ENCODE measurements at regions not wholly inside any gene's neighbourhood (a gene's known extent, or its start where the extent isn't known, plus 50 kb on each side); places are given as distances from the start of the nearest gene placed in this dataset.
A peak's percentile ranks its signal among the peaks of the same experiment; 100 is the strongest.

DNA sequence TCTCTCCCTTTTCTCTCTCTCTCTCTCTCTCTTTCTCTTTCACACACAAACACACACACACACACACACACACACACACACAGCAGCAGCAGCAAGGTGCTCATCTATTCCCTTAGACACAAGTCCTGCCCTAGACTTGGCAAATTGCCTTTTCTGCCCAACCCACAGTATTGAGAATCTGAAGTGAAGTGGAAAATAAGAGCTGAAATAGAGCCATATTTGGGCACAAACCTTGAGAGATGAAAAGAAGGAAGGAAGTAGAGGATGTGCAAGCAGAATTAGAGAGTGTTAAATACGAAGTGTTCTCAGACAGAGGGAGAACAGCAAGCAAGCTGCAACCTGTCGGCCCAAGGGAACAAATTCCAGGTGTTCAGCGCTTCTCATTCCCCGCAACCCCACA, 557.5 kb upstream of the NOX3 start:
- H3K9ac ChIP-seq (ENCODE audit: low read depth, low read length), result no peak overlapping the region
- no peak overlapping the region for H3K23ac ChIP-seq (ENCODE audit: low read depth, low read length)
- peak overlapping the region in 1 of 2 experiments; percentile 68; a peak in 2 of 4 replicates for H4K8ac ChIP-seq (ENCODE audit: low read depth in 2 of 2, low read length in 2 of 2)
- dilution Hi-C loops (cut with HindIII; ENCODE audit: low sequenced_read_pairs, unreplicated experiment) (no loop called here), intact Hi-C loops (cut with micrococcal nuclease) (loop anchor here (10.0 kb wide), 2 partner anchors 128 to 688 kb away; no protein-coding TSS in a partner anchor), in situ Hi-C loops (cut with MboI; ENCODE audit: low sequenced_read_pairs) (no loop called here)
- H3K9me1 ChIP-seq (ENCODE audit: insufficient read depth, low read length), result peaks cover 8% of the 10 kb centered on the region
- H3K27ac ChIP-seq (ENCODE audit: insufficient read depth, low read length), result no peak overlapping the region
- H3K14ac ChIP-seq (replicated peaks; ENCODE audit: low read depth, low read length), result no peak overlapping the region
- H2AK5ac ChIP-seq (ENCODE audit: low read depth, low read length), result 0 out of 2 replicates have a peak overlapping the region, but pooled peaks have one; percentile 1
- DNase-seq (no peak), ATAC-seq (ENCODE audit: low read depth) (no peak)
- peaks cover 14% of the 10 kb centered on the region for H3K4me1 ChIP-seq (ENCODE audit: control insufficient read depth, insufficient read depth, low read length)
- no peaks in the 10 kb centered on the region for H3K27me3 ChIP-seq (ENCODE audit: control insufficient read depth, insufficient read depth, low read length)
- peak overlapping the region; percentile 38 for H3K4ac ChIP-seq (ENCODE audit: low read depth, low read length)
- H3K18ac ChIP-seq (ENCODE audit: low read depth, low read length), result no peak overlapping the region; the same call in 1 of the 2 replicates
- H3K36me3 ChIP-seq (ENCODE audit: control insufficient read depth, insufficient read depth, low read length), result no peaks in the 10 kb centered on the region
- no peak overlapping the region for H3K56ac ChIP-seq (ENCODE audit: extremely low read depth, insufficient read depth, low read length)
- 0 out of 2 replicates have a peak overlapping the region, but pooled peaks have one; percentile 5 for H2BK120ac ChIP-seq (ENCODE audit: low read depth, low read length)
- no peak overlapping the region for H3K4me2 ChIP-seq (ENCODE audit: low read depth, low read length)
- H2AK9ac ChIP-seq (replicated peaks; ENCODE audit: low read depth, low read length, poor library complexity), result no peak overlapping the region
- H2AFZ ChIP-seq (replicated peaks; ENCODE audit: low read length, poor library complexity), result no peak overlapping the region
- peak overlapping the region; percentile 3; the same call in 1 of the 2 replicates for H2BK20ac ChIP-seq (ENCODE audit: low read depth, low read length)
- WGBS, 2 experiments (ENCODE audit: extremely low coverage in 2 of 2, insufficient read length in 1 of 2), result no CpG with 5 or more reads among the region's 4 CpGs
- H3K4me3 ChIP-seq (ENCODE audit: insufficient read depth, low read depth, low read length), result no peak overlapping the region
- H2BK15ac ChIP-seq (ENCODE audit: low read depth, low read length), result no peak overlapping the region; the same call in 2 of the 3 replicates
- H3K79me1 ChIP-seq (ENCODE audit: low read depth in 1 of 2, low read length in 2 of 2), result no peaks in the 10 kb centered on the region
- ChIA-PET POLR2A (ENCODE audit: unreplicated experiment) (no interaction called here), CTCF (no interaction called here)
- no TSS peak for BruUV-seq (replicated peaks)
- H4K91ac ChIP-seq (ENCODE audit: insufficient read depth, low read depth, low read length), result peak overlapping the region; percentile 21; the same call in 1 of the 2 replicates
- no peak overlapping the region; the same call in 1 of the 2 replicates for H4K5ac ChIP-seq (ENCODE audit: low read depth, low read length)
- H3K9me3 ChIP-seq (ENCODE audit: control insufficient read depth, insufficient read depth, low read length), result no peaks in the 10 kb centered on the region
- H2BK5ac ChIP-seq (ENCODE audit: low read depth, low read length, poor library complexity, severe bottlenecking), result no peak overlapping the region
- TF ChIP-seq RFX5 (IDR thresholded peaks at IDR 0.05; ENCODE audit: low read depth, low read length), result no peak
- TF ChIP-seq, protein P1, sequence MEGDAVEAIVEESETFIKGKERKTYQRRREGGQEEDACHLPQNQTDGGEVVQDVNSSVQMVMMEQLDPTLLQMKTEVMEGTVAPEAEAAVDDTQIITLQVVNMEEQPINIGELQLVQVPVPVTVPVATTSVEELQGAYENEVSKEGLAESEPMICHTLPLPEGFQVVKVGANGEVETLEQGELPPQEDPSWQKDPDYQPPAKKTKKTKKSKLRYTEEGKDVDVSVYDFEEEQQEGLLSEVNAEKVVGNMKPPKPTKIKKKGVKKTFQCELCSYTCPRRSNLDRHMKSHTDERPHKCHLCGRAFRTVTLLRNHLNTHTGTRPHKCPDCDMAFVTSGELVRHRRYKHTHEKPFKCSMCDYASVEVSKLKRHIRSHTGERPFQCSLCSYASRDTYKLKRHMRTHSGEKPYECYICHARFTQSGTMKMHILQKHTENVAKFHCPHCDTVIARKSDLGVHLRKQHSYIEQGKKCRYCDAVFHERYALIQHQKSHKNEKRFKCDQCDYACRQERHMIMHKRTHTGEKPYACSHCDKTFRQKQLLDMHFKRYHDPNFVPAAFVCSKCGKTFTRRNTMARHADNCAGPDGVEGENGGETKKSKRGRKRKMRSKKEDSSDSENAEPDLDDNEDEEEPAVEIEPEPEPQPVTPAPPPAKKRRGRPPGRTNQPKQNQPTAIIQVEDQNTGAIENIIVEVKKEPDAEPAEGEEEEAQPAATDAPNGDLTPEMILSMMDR (conservative IDR thresholded peaks at IDR 0.05; ENCODE audit: low read depth, low read length), result no peak
- no peak for TF ChIP-seq SMC3 (IDR thresholded peaks at IDR 0.05; ENCODE audit: low read depth, low read length)
- TF ChIP-seq MAZ (IDR thresholded peaks at IDR 0.05; ENCODE audit: borderline replicate concordance, low read depth, low read length), result no peak
- TF ChIP-seq CEBPB (IDR thresholded peaks at IDR 0.05; ENCODE audit: low read depth, low read length), result no peak
- TF ChIP-seq MAFK (IDR thresholded peaks at IDR 0.05; ENCODE audit: low read depth, low read length), result no peak
- TF ChIP-seq, protein P2, sequence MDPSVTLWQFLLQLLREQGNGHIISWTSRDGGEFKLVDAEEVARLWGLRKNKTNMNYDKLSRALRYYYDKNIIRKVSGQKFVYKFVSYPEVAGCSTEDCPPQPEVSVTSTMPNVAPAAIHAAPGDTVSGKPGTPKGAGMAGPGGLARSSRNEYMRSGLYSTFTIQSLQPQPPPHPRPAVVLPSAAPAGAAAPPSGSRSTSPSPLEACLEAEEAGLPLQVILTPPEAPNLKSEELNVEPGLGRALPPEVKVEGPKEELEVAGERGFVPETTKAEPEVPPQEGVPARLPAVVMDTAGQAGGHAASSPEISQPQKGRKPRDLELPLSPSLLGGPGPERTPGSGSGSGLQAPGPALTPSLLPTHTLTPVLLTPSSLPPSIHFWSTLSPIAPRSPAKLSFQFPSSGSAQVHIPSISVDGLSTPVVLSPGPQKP (IDR thresholded peaks at IDR 0.05; ENCODE audit: borderline replicate concordance, low read depth, low read length), result no peak
- no peak for TF ChIP-seq POLR2A (IDR thresholded peaks at IDR 0.05; ENCODE audit: low read depth, low read length)
- TF ChIP-seq RCOR1 (IDR thresholded peaks at IDR 0.05; ENCODE audit: insufficient replicate concordance, low read length), result no peak
- TF ChIP-seq RAD21 (IDR thresholded peaks at IDR 0.05; ENCODE audit: low read length), result no peak
- no peaks in the 10 kb centered on the region for H4K20me1 ChIP-seq (ENCODE audit: insufficient read depth, low read length)
